Adipose tissue (tissue), 3 donors: ENCODE measurements at regions not wholly inside any gene's neighbourhood (a gene's known extent, or its start where the extent isn't known, plus 50 kb on each side); places are given as distances from the start of the nearest gene placed in this dataset.
"Not testable (repeated sequence)": the region's sequence is repeated elsewhere in the genome, so short reads cannot be mapped to it uniquely, and the experiment has no call there.

Experiments used
- H3K27ac ChIP-seq: one replicate; pipeline ENCODE4 v1.5.1; 2013; ENCODE audit warnings: low read depth, low read length
- WGBS, 3 donors: extraction: QIAGEN DNeasy Blood & Tissue Kit; methylation state at CpG; one replicate each; pipeline ENCODE4 v1.1.7; 2013; 5-methylcytosine and 5-hydroxymethylcytosine counted together
- donor health status: healthy with polysubstance abuse.
- donor health status: Bipolar disorder and iron deficiency.
- donor health status: healthy.

- 82 to 90% (median 85%) methylated on average over 9 of the region's 9 CpGs for WGBS, 3 donors
- H3K27ac ChIP-seq, result no peak overlapping the region
Measured at GRCh38 chr1:94309829-94310569, 72.6 kb upstream of the ARHGAP29 start.

- WGBS, 3 donors, result 74 to 80% (median 77%) methylated on average over 4 of the region's 4 CpGs
- H3K27ac ChIP-seq, result no peak overlapping the region
Measured at GRCh38 chr1:94309216-94309615, 71.8 kb upstream of the ARHGAP29 start.

DNA sequence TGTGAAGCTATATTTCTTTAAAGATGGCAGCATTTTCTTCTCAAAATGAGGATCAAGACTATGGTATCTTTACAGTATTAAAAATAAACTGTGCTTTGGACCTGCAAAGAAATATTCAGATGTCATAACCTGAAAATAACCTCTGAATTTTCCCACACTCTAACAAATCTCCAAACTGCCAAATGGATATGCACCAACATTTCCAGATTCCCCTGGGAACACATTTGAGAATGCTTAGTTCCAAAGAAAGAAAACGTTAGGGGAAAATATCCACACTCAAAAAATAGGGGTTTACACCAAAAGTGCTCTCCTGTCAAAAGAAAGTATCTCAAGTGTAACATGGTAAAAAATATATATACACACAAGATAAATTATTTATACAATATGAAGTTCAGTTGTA is 69.1 kb upstream of the ARHGAP29 start:
- WGBS, 3 donors, result 39 to 49% (median 42%) methylated on average over 1 of the region's 1 CpG
- H3K27ac ChIP-seq, result no peak overlapping the region

DNA sequence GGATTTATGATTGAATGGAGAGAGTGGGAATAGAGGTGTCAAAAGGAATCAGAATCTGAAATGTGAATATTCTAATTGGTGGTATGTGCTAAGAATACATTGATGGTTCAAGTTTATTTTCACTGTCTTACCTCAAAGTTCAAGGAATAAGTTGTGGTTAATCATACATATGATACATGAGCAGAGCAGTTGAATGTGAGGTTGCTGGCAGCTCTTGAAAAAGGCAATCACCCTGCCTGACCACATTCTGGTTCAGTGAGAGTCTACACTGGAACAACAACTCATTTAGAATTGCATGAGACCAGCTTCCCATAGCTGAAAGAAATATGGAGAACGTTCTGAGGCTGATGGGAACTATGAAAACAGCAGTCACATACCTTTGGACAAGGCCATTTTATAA is 68.3 kb upstream of the ARHGAP29 start:
- 42 to 92% (median 83%) methylated on average over 1 of the region's 1 CpG for whole genome bisulfite sequencing, 3 donors
- no peak overlapping the region for H3K27ac ChIP-seq

- 94 to 98% (median 97%) methylated on average over 1 of the region's 1 CpG for WGBS, 3 donors
- H3K27ac ChIP-seq, result no peak overlapping the region
Measured at GRCh38 chr1:94304553-94304952, 67.2 kb upstream of the ARHGAP29 start.

- WGBS, 3 donors, result 12 to 32% (median 28%) methylated on average over 1 of the region's 1 CpG
- no peak overlapping the region for H3K27ac ChIP-seq
Measured at GRCh38 chr1:94303005-94303404, 65.6 kb upstream of the ARHGAP29 start.

- WGBS, 3 donors, result 71 to 91% (median 84%) methylated on average over 6 of the region's 6 CpGs
- H3K27ac ChIP-seq, result no peak overlapping the region
Measured at GRCh38 chr1:94302497-94302896, 65.1 kb upstream of the ARHGAP29 start.

- H3K27ac ChIP-seq, result no peak overlapping the region
- WGBS, 3 donors, result 57 to 77% (median 68%) methylated on average over 5 of the region's 5 CpGs
Measured at GRCh38 chr1:94301186-94301585, 63.8 kb upstream of the ARHGAP29 start.

- WGBS, 3 donors, result 73 to 78% (median 77%) methylated on average over 2 of the region's 2 CpGs
- no peak overlapping the region for H3K27ac ChIP-seq
Measured at GRCh38 chr1:94300731-94301130, 63.3 kb upstream of the ARHGAP29 start.

DNA sequence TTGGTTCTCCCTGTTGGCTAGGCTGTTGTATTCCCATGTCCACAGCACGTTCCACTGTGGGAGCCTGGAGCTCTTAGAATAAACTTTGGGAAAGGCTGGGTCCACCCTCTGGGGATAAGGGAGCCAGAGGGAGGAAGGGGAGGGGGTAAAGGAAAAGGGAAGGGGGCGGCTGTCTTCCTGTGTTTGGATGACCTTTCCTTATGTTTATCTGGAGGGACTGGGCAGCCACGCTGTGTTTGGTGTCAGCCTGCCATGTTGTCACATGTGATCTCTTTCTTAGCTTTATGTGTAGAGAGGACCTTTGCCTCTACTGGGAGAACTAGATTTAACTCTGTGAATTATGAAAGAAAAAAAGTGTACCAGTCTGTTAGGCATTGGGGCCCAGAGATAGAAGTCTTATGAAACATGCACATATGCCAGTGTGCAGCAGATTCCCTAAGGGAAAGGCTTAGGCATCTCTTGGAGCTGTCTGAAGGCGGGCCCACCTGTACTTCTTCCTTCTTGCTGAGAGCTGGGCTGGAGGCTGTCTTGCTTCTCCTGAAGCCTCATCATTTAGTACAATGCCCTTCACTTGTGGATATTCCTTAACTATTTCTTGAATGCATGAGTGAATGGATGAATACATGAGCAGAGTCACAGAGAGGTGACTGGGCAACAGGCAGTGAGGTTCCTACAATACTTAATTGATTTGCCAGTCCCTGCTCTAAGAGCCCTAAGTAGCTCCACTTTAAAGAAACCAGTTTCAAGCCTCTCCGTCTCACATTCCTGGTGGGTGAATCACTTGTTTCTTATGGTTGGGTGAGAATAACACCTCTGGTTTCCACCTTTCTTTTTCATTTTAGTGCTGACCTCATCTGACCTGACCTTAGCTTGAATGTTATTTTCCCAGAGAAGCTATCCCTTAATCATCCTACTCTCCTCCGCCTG is 62.5 kb upstream of the ARHGAP29 start:
- peak overlapping the region; percentile 66 for H3K27ac ChIP-seq
- WGBS, 3 donors, result 59 to 68% (median 64%) methylated on average over 6 of the region's 6 CpGs

DNA sequence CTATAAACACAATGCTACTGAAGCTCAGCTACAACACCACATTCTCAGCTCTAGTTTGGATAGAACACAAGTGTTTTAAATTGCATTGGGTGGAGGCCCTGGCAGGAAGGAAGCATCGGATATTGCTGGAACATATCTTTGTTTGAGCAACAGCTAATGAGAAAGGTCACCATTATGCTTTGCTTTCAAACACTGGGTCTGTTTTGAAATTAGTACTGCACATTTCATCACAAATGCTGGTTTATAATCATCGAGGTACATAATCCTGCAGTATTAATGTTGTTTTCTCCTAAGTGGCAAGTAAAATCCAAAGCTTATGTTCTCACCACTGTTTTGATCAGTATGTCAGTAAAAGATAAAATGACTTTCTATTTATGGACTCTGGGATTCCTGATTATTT is 61.5 kb upstream of the ARHGAP29 start:
- 6 to 18% (median 8%) methylated on average over 2 of the region's 2 CpGs for WGBS, 3 donors
- no peak overlapping the region for H3K27ac ChIP-seq

- no peak overlapping the region for H3K27ac ChIP-seq
- WGBS, 3 donors, result 56 to 83% (median 68%) methylated on average over 5 of the region's 5 CpGs
Measured at GRCh38 chr1:94296018-94296417, 58.6 kb upstream of the ARHGAP29 start.

GRCh38 chr1:94292978-94293377 is 55.6 kb upstream of the ARHGAP29 start:
- WGBS, 3 donors, result 92 to 97% (median 93%) methylated on average over 8 of the region's 8 CpGs
- H3K27ac ChIP-seq, result not testable (repeated sequence)

- not testable (repeated sequence) for H3K27ac ChIP-seq
- WGBS, 3 donors, result 77 to 93% (median 86%) methylated on average over 1 of the region's 1 CpG
Measured at GRCh38 chr1:94289244-94289643, 51.9 kb upstream of the ARHGAP29 start.
